ENCODE measurements at regions not wholly inside any gene's neighbourhood (a gene's known extent, or its start where the extent isn't known, plus 50 kb on each side); places are given as distances from the start of the nearest gene placed in this dataset.

GRCh38 chr9:16265688-16266087, 604.8 kb downstream of the BNC2 start:
- TF ChIP-seq CTCF (IDR thresholded peaks at IDR 0.05) = no peak
- TF ChIP-seq POLR2A (IDR thresholded peaks at IDR 0.05) = no peak
